KMS-11 (cell line): ENCODE measurements at regions not wholly inside any gene's neighbourhood (a gene's known extent, or its start where the extent isn't known, plus 50 kb on each side); places are given as distances from the start of the nearest gene placed in this dataset.
"Not testable (repeated sequence)": the region's sequence is repeated elsewhere in the genome, so short reads cannot be mapped to it uniquely, and the experiment has no call there.

Experiments
- H2AFZ ChIP-seq: fragments of 200-600 bp; sonication (generic); 2 replicates; pipeline ENCODE4 v1.6.1; 2016; ENCODE audit warnings: antibody characterized with exemption, mixed run types, low read depth
- H3K27ac ChIP-seq: fragments of 200-600 bp; sonication (generic); 2 replicates; pipeline ENCODE4 v1.6.1; 2016; ENCODE audit warnings: mild to moderate bottlenecking, mixed run types
- H3K27me3 ChIP-seq: fragments of 200-600 bp; sonication (generic); 2 replicates; pipeline ENCODE4 v1.6.1; 2017; ENCODE audit warnings: mild to moderate bottlenecking, low read depth, mixed run types, moderate library complexity; ENCODE audit not compliant: insufficient read depth
- H3K36me3 ChIP-seq: fragments of 200-600 bp; sonication (generic); 2 replicates; pipeline ENCODE4 v1.6.1; 2017; ENCODE audit warnings: mild to moderate bottlenecking, mixed run types; ENCODE audit not compliant: insufficient read depth
- H3K4me1 ChIP-seq: fragments of 200-600 bp; sonication (generic); 2 replicates; pipeline ENCODE4 v1.6.1; 2016; ENCODE audit warnings: mild to moderate bottlenecking, low read depth, mixed run types; ENCODE audit not compliant: poor library complexity, severe bottlenecking
- H3K4me2 ChIP-seq: fragments of 200-600 bp; sonication (generic); 2 replicates; pipeline ENCODE4 v1.7.0; 2016; ENCODE audit warnings: mild to moderate bottlenecking, mixed run types
- H3K4me3 ChIP-seq: fragments of 200-600 bp; sonication (generic); IDR thresholded peaks from 2 replicates; pipeline ENCODE4 v1.6.1; 2017; ENCODE audit warnings: low read depth, low read length, mixed read lengths; ENCODE audit not compliant: insufficient read depth
- H3K79me2 ChIP-seq: fragments of 200-600 bp; sonication (generic); 2 replicates; pipeline ENCODE4 v1.6.1; 2016; ENCODE audit warnings: low read depth, mixed run types; ENCODE audit not compliant: insufficient read depth
- H3K9ac ChIP-seq: fragments of 200-600 bp; sonication (generic); 2 replicates; pipeline ENCODE4 v1.6.1; 2016; ENCODE audit warnings: mild to moderate bottlenecking, mixed run types
- H4K20me1 ChIP-seq: fragments of 200-600 bp; sonication (generic); 2 replicates; pipeline ENCODE4 v1.6.1; 2016; ENCODE audit warnings: mild to moderate bottlenecking, mixed run types; ENCODE audit not compliant: insufficient read depth
- CTCF ChIP-seq: fragments of 200-600 bp; sonication (generic); conservative IDR thresholded peaks from 2 replicates; pipeline ENCODE4 v1.6.1; 2017; ENCODE audit warnings: low read depth, mild to moderate bottlenecking, antibody characterized with exemption, low read length, moderate library complexity, mixed read lengths

GRCh38 chr11:70597751-70598625 lies 199.7 kb downstream of the CTTN start:
- Histone ChIP-seq H3K79me2 (no peaks in the 10 kb centered on the region), H3K4me3 (no peak overlapping the region), H3K4me2 (no peak overlapping the region), H3K27ac (no peak overlapping the region), H2AFZ (no peak overlapping the region), H3K27me3 (no peaks in the 10 kb centered on the region), H3K9ac (no peak overlapping the region), H4K20me1 (no peaks in the 10 kb centered on the region), H3K4me1 (no peaks in the 10 kb centered on the region), H3K36me3 (no peaks in the 10 kb centered on the region)
- no peak for TF ChIP-seq CTCF

GRCh38 chr11:70600911-70601415 lies 202.6 kb downstream of the CTTN start:
- H3K4me3 ChIP-seq, H3K36me3 ChIP-seq, H3K9ac ChIP-seq, H3K4me1 ChIP-seq, H3K4me2 ChIP-seq, H2AFZ ChIP-seq, H4K20me1 ChIP-seq, H3K27me3 ChIP-seq, H3K79me2 ChIP-seq, H3K27ac ChIP-seq: not testable (repeated sequence)

- Histone ChIP-seq H3K9ac (no peak overlapping the region), H3K4me3 (no peak overlapping the region), H3K36me3 (no peaks in the 10 kb centered on the region), H3K4me2 (no peak overlapping the region), H2AFZ (no peak overlapping the region), H4K20me1 (no peaks in the 10 kb centered on the region), H3K27me3 (no peaks in the 10 kb centered on the region), H3K79me2 (no peaks in the 10 kb centered on the region), H3K27ac (no peak overlapping the region), H3K4me1 (no peaks in the 10 kb centered on the region)
- no peak for TF ChIP-seq CTCF
These were observed 203.7 kb downstream of the CTTN start for GRCh38 chr11:70601861-70602538.

- Histone ChIP-seq H3K9ac (no peak overlapping the region), H3K27me3 (no peaks in the 10 kb centered on the region), H3K36me3 (no peaks in the 10 kb centered on the region), H4K20me1 (no peaks in the 10 kb centered on the region), H2AFZ (no peak overlapping the region), H3K4me1 (no peaks in the 10 kb centered on the region), H3K27ac (no peak overlapping the region), H3K4me3 (no peak overlapping the region), H3K4me2 (no peak overlapping the region), H3K79me2 (no peaks in the 10 kb centered on the region)
- no peak for TF ChIP-seq CTCF
These were observed 204.9 kb downstream of the CTTN start for GRCh38 chr11:70603114-70603755.
